HCT116 (cell line): ENCODE measurements at regions not wholly inside any gene's neighbourhood (a gene's known extent, or its start where the extent isn't known, plus 50 kb on each side); places are given as distances from the start of the nearest gene placed in this dataset.

ENCODE experiments used
- ATAC-seq: fragments of 200-7000 bp; cut with Tn5 transposase; 2 replicates; pipeline ENCODE4 v1.9.1; 2020; ENCODE audit warnings: mild to moderate bottlenecking, moderate library complexity
- BruUV-seq: library from RNA; stranded (reverse); fragments of 400-500 nt; replicated peaks from 2 replicates; lab custom pipeline; 2021; lab: Mats Ljungman, UMichigan
- CTCF ChIA-PET: fragments of 300-600 bp; sonication (Branson Sonifier 250); formaldehyde crosslinking; loops from one replicate; lab custom pipeline; 2021; ENCODE audit warnings: antibody characterized with exemption; lab: Charles Lee
- POLR2A ChIA-PET: fragments of 300-600, 350-600 bp; sonication (Branson Sonifier 250); formaldehyde crosslinking; loops from one replicate; lab custom pipeline; 2021; ENCODE audit warnings: antibody characterized with exemption; lab: Charles Lee
- RAD21 ChIA-PET, 2 experiments: fragments of 300-600 bp; sonication (Branson Sonifier 250); formaldehyde crosslinking; loops; one replicate each; lab custom pipeline; 2023; ENCODE audit warnings: low total read pairs in 2 of 2; ENCODE audit not compliant: uncharacterized antibody in 2 of 2, unreplicated experiment in 2 of 2, low non-redundant PET in 1 of 2; lab: Charles Lee
- DNase-seq: peaks from one replicate; pipeline ENCODE4 v3.0.0-alpha.2; 2010; ENCODE audit warnings: low read depth, low spot score
- H2AFZ ChIP-seq: fragments of 200-600 bp; shearing (Covaris generic), sonication (generic); 2 replicates; pipeline ENCODE4 v1.6.1; 2017; ENCODE audit warnings: low read depth, mixed run types, mixed read lengths, antibody characterized with exemption, low read length; ENCODE audit not compliant: poor library complexity, severe bottlenecking
- H3K27ac ChIP-seq: 2 replicates; pipeline ENCODE4 v1.5.1; 2012; ENCODE audit warnings: low read depth, low read length
- H3K27me3 ChIP-seq: fragments of 200-600 bp; sonication (generic); 2 replicates; pipeline ENCODE4 v1.6.1; 2016; ENCODE audit warnings: mixed run types, low read length, mixed read lengths; ENCODE audit not compliant: insufficient read depth
- H3K36me3 ChIP-seq, 2 experiments: fragments of 200-500 bp in 1 of 2; fragments of 200-600 bp in 1 of 2; sonication (Bioruptor generic) in 1 of 2; sonication (generic) in 1 of 2; 2 replicates each; pipeline versions ENCODE4 v1.5.1 to v1.6.1; 2014 to 2016; ENCODE audit warnings: low read length in 2 of 2, inconsistent platforms in 1 of 2, mixed read lengths in 1 of 2, mixed run types in 1 of 2; ENCODE audit not compliant: insufficient read depth in 2 of 2, control insufficient read depth in 1 of 2
- H3K4me1 ChIP-seq, 2 experiments: fragments of 200-600 bp in 1 of 2; sonication (generic) in 1 of 2; 2 replicates each; pipeline versions ENCODE4 v1.5.1 to v1.6.1; 2012 to 2017; ENCODE audit warnings: low read length in 2 of 2, inconsistent platforms in 1 of 2, mild to moderate bottlenecking in 1 of 2, mixed read lengths in 1 of 2, mixed run types in 1 of 2, moderate library complexity in 1 of 2; ENCODE audit not compliant: insufficient read depth in 2 of 2, control insufficient read depth in 1 of 2
- H3K4me2 ChIP-seq: fragments of 200-600 bp; sonication (generic); 2 replicates; pipeline ENCODE4 v1.6.1; 2017; ENCODE audit warnings: mixed run types, low read length, mixed read lengths
- H3K4me3 ChIP-seq, 2 experiments: fragments of 200-600 bp in 1 of 2; sonication (generic) in 1 of 2; replicated peaks in 1 of 2; 2 replicates each; pipeline ENCODE4 v1.5.1; 2011 to 2016; ENCODE audit warnings: low read length in 2 of 2, control low read depth in 1 of 2, low read depth in 1 of 2, mild to moderate bottlenecking in 1 of 2, mixed read lengths in 1 of 2, mixed run types in 1 of 2
- H3K79me2 ChIP-seq: fragments of 200-600 bp; sonication (generic); 2 replicates; pipeline ENCODE4 v1.6.1; 2017; ENCODE audit warnings: mild to moderate bottlenecking, mixed run types, low read length, moderate library complexity, mixed read lengths; ENCODE audit not compliant: insufficient read depth
- H3K9ac ChIP-seq: fragments of 200-600 bp; sonication (generic); 2 replicates; pipeline ENCODE4 v1.6.1; 2016; ENCODE audit warnings: low read length, mixed read lengths
- H3K9me2 ChIP-seq: fragments of 200-600 bp; sonication (generic), shearing (Covaris generic); 2 replicates; pipeline ENCODE4 v1.6.1; 2017; ENCODE audit warnings: mixed run types, mild to moderate bottlenecking, moderate library complexity; ENCODE audit not compliant: insufficient read depth
- H3K9me3 ChIP-seq, 2 experiments: fragments of 200-500 bp in 1 of 2; fragments of 200-600 bp in 1 of 2; sonication (Bioruptor generic) in 1 of 2; sonication (generic) in 1 of 2; 2 replicates each; pipeline ENCODE4 v1.6.1; 2014 to 2017; ENCODE audit warnings: low read length in 2 of 2, mixed read lengths in 2 of 2, inconsistent platforms in 1 of 2, low read depth in 1 of 2, mild to moderate bottlenecking in 1 of 2, mixed run types in 1 of 2, moderate library complexity in 1 of 2; ENCODE audit not compliant: control insufficient read depth in 1 of 2, insufficient read depth in 1 of 2
- H4K20me1 ChIP-seq: fragments of 200-600 bp; sonication (generic), shearing (Covaris generic); 2 replicates; pipeline ENCODE4 v1.6.1; 2017; ENCODE audit warnings: mixed run types, mild to moderate bottlenecking, moderate library complexity; ENCODE audit not compliant: insufficient read depth
- EZH2 ChIP-seq: fragments of 200-600 bp; sonication (generic); IDR thresholded peaks from 2 replicates; pipeline ENCODE4 v1.6.1; 2017; ENCODE audit warnings: antibody characterized with exemption, mixed run types
- SRF ChIP-seq: IDR thresholded peaks from 2 replicates; pipeline ENCODE4 v1.6.1; 2012; ENCODE audit warnings: low read depth
- TCF7L2 ChIP-seq: IDR thresholded peaks from 2 replicates; pipeline ENCODE4 v1.7.0; 2011; ENCODE audit warnings: borderline replicate concordance, inconsistent platforms; ENCODE audit not compliant: insufficient read depth, insufficient read length; ENCODE audit errors: extremely low read depth
- intact Hi-C: fragments of 100-400 bp; cut with micrococcal nuclease; formaldehyde crosslinking; loops from 2 replicates; pipeline ENCODE4 v1.10.0; 2022
- TF ChIP-seq, protein P1 (sequence below): IDR thresholded peaks from 2 replicates; pipeline ENCODE4 v1.6.1; 2012
- TF ChIP-seq, protein P2 (sequence below): IDR thresholded peaks from 2 replicates; pipeline ENCODE4 v1.6.1; 2012
- TF ChIP-seq, protein P3 (sequence below): IDR thresholded peaks from 2 replicates; pipeline ENCODE4 v1.6.1; 2012; ENCODE audit warnings: low read depth

DNA sequence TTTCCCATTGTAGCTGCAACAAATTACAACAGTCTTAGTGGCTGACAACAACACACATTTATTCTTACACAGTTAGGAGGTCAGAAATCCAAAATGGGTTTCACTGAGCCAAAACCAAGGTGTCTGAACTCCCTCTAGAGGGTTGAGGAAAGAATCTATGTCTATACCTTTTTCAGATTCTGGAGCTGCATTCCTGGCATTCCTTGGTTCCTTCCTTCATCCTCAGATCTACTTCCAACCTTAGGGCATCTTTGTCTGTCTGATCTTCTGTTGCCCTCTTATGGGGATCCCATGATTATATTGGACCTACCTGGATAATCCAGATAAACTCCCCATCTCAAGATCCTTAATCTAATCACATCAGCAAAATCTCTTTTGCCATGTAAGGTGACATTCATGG lies 540.9 kb upstream of the MAP3K7 start:
- CTCF ChIA-PET: no interaction called here

More for the DNA sequence above, 540.9 kb upstream of the MAP3K7 start:
- no peaks in the 10 kb centered on the region for H3K27me3 ChIP-seq
- no peak for DNase-seq
- no peak overlapping the region for H3K9ac ChIP-seq
- H3K79me2 ChIP-seq: no peaks in the 10 kb centered on the region
- H3K4me3 ChIP-seq: no peak overlapping the region
- RAD21 ChIA-PET: no interaction called here
- TF ChIP-seq, protein P1, sequence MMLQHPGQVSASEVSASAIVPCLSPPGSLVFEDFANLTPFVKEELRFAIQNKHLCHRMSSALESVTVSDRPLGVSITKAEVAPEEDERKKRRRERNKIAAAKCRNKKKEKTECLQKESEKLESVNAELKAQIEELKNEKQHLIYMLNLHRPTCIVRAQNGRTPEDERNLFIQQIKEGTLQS: no peak
- TF ChIP-seq TCF7L2: no peak
- TF ChIP-seq, protein P2, sequence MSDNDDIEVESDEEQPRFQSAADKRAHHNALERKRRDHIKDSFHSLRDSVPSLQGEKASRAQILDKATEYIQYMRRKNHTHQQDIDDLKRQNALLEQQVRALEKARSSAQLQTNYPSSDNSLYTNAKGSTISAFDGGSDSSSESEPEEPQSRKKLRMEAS: no peak
- TF ChIP-seq, protein P3, sequence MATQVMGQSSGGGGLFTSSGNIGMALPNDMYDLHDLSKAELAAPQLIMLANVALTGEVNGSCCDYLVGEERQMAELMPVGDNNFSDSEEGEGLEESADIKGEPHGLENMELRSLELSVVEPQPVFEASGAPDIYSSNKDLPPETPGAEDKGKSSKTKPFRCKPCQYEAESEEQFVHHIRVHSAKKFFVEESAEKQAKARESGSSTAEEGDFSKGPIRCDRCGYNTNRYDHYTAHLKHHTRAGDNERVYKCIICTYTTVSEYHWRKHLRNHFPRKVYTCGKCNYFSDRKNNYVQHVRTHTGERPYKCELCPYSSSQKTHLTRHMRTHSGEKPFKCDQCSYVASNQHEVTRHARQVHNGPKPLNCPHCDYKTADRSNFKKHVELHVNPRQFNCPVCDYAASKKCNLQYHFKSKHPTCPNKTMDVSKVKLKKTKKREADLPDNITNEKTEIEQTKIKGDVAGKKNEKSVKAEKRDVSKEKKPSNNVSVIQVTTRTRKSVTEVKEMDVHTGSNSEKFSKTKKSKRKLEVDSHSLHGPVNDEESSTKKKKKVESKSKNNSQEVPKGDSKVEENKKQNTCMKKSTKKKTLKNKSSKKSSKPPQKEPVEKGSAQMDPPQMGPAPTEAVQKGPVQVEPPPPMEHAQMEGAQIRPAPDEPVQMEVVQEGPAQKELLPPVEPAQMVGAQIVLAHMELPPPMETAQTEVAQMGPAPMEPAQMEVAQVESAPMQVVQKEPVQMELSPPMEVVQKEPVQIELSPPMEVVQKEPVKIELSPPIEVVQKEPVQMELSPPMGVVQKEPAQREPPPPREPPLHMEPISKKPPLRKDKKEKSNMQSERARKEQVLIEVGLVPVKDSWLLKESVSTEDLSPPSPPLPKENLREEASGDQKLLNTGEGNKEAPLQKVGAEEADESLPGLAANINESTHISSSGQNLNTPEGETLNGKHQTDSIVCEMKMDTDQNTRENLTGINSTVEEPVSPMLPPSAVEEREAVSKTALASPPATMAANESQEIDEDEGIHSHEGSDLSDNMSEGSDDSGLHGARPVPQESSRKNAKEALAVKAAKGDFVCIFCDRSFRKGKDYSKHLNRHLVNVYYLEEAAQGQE: no peak
- no peak for TF ChIP-seq SRF
- TF ChIP-seq EZH2: no peak
- POLR2A ChIA-PET: no interaction called here
- no peaks in the 10 kb centered on the region for H3K9me2 ChIP-seq
- no peak overlapping the region for H2AFZ ChIP-seq
- ATAC-seq: no peak
- H3K4me1 ChIP-seq: no peaks in the 10 kb centered on the region
- H3K36me3 ChIP-seq: no peaks in the 10 kb centered on the region
- H3K4me2 ChIP-seq: no peak overlapping the region
- H3K27ac ChIP-seq: no peak overlapping the region
- intact Hi-C loops: no loop called here
- BruUV-seq: no TSS peak
- no peaks in the 10 kb centered on the region for H4K20me1 ChIP-seq
- H3K9me3 ChIP-seq: peaks cover 3 to 6% of the 10 kb centered on the region in 2 experiments; a peak in 2 of 4 replicates
